Endothelial cell of hepatic sinusoid (primary cell): ENCODE measurements at regions not wholly inside any gene's neighbourhood (a gene's known extent, or its start where the extent isn't known, plus 50 kb on each side); places are given as distances from the start of the nearest gene placed in this dataset.

Source experiments
- in situ Hi-C: cut with HindIII; loops from 2 replicates; pipeline ENCODE4 v1.10.0; 2017; ENCODE audit warnings: low sequenced_read_pairs

DNA sequence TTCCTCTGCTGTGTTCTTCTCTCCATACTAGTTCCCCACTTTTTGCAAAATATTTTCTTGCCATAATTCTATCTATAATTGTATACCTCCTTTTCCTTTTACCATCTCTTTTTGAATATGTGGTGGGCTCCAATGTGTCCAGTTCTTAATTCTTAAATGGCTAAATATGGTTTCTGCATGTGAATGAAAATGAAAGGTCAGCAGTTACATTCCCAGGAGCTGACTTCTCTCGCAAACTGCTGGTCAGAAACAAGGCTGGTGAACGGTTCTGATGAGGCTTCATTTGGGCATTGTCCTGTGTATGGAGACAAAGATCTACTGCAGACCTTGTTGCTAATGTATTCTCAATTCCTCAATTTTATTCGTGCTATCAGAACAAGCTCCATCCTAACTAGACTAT, 309.2 kb downstream of the SNX13 start:
- in situ Hi-C loops, result no loop called here

- in situ Hi-C loops, result no loop called here
These were observed 307.9 kb downstream of the SNX13 start for GRCh38 chr7:17632384-17632783.

GRCh38 chr7:17633067-17633466, 307.2 kb downstream of the SNX13 start:
- in situ Hi-C loops, result no loop called here

DNA sequence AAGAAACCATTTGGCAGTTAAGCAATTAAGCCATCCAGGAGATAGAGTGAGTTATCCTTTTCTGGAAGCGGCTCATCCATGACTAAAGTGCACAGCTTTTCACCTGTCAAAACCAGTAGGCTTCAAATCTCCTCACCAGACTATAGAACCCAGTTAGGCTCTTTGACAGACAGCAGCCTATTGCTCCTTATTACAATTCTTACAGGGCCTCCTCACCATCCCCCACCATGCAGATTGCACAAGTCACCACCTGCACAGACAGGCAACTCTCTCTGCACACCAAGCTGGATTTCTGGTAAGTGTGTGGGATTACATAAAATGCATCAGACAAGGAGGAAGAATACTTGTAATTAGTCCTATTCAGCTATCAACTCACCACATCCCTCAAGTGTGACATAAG, 301.6 kb downstream of the SNX13 start:
- in situ Hi-C loops, result no loop called here

DNA sequence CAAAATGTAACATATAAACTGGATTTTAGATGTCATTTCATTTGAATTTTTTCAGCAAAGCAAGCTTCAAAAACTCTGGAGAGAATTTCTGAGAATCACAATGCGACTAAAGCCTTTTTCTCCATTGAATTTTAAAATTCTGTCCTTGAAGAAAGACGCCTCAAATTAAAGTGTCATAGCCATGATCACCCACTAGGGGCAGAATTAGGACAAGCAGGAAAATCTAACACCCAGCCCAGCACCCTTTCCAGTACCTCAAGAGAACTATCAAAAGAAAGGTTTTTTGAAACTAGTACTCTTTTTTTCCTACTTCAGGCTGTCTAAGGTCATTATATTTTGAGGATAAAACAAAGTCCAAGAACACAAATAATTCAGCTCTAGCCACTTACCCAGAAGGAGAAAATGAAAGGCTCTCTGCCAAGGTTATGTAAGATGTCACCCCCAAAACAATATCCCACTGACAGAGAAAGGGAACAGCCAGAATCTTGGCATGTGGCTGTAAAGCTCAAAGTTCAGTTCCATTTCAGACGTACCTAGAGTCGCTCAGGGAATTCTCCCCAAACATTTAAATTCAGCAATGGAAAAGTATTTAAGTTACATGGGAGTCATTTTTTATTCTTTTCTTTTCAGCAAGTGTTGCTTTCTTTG, 299.4 kb downstream of the SNX13 start:
- in situ Hi-C loops, result loop anchor here (5.0 kb wide), 1 partner anchor 99 kb away; no protein-coding TSS in a partner anchor

DNA sequence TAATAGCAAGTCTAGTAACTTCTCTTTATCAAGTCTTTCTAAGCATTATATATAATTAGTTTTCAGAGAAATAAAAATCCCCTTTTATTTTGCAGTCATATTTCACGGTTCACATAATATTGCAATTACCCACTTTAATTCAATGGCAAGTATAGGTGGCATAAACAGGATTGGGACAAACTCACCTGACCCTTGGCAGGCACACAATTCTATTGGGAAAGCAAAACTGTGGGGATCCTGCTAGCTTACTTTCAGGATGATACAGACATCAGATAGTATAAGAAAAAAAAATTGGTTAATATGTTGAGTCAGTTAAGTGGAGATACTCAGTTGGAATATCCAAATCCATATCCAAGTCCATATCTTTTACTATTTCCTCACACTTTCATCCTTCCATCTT, 294.8 kb downstream of the SNX13 start:
- in situ Hi-C loops, result no loop called here

GRCh38 chr7:17646253-17646956, 293.9 kb downstream of the SNX13 start:
- in situ Hi-C loops, result no loop called here

GRCh38 chr7:17651341-17651740, 289.0 kb downstream of the SNX13 start:
- in situ Hi-C loops, result no loop called here

GRCh38 chr7:17651863-17652385, 288.4 kb downstream of the SNX13 start:
- in situ Hi-C loops, result no loop called here

DNA sequence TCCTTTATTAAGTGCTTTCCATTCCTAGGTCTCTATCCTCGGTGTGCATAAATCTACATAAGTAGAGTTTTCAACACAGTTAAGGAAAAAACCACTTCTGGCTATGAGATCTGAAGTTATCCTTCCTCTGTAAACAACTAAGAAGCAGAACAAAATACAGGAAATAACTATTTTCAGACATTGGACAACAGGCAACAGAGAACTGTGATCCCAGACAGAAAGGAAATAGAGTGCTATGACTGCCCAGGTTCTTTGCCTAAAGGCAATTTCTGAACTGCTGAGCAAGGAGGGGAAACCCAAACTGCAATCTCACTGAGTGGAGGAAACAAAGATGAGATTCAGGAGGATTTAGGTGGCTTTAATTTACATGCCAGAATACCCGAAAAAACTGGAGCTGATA, 285.4 kb downstream of the SNX13 start:
- in situ Hi-C loops, result no loop called here

- in situ Hi-C loops, result no loop called here
These were observed 281.2 kb downstream of the SNX13 start for GRCh38 chr7:17659126-17659525.

DNA sequence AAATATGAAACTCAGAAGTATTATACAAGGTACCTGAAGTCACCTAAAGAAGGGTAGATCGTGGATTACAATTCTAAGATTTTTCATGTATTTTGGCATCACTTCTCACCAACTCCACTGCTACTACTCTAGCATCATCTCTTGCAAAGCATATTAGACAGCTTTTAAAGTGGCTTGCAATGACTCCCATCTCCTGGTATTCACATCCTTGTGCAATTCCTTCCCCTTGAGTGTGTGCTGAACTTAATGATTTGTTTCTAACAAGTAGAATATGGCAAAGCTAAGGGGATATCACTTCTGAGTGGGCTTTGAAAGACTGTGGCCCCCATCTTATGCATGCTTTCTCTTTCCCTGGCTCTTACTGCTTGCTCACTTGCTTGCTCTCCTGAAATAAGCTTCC, 280.2 kb downstream of the SNX13 start:
- in situ Hi-C loops, result no loop called here

DNA sequence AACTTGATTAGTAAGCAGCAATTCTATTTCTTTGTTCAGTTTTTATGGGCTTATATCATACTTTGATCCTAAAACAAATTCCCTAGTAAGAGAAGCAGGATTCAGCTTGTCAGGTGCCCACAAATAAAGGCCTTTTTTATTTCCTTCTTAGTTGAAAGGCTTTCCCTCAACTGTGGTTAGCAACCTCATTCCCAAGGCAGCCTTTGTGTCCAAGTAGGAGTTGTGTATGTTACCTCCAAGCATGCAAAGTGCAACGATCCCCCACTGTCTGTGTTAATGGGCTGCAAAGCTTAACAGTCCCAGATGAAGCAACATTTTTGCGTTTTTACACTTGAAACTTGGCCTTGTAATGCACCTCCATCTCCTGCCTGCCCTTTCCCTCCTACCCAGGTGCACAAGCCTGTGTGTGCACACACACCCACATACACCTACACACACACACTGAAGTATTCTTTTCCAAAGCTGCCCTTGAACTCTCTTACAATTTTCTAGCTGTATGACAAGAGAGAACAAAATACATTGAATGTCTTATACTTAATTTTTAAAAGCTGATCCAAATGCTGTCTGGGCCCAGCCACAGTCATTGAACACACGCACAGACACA, 278.2 kb downstream of the SNX13 start:
- in situ Hi-C loops, result no loop called here

DNA sequence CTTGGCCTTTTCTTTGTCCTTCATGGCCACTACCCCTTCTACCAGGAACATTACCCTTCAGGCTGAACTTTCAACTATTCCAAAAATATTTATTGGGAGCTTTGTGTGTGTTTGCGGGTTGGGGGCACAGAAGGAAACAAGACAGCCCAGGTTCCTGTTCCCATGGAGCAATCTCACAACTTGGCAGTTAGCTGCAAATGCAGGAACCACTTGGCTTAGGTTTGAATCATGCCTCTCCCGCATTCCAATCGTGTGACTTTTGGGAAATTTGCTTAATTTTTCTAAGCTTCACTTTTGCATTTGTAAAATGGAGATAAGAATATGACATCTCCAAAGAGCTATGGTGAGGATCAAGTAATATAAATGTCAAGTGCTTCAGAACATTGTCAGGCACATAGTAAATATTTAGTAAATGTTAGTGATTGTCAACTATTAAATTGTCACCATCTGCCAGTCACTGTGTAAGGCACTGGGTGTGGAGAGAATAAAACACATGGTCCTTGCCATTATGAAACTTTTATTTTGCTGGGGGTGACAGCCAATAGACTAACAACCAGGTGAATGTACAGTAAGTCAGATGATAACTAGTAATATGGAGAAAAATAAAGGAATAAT, 277.1 kb downstream of the SNX13 start:
- in situ Hi-C loops, result no loop called here

GRCh38 chr7:17665029-17665428, 275.3 kb downstream of the SNX13 start:
- in situ Hi-C loops, result no loop called here

- in situ Hi-C loops, result no loop called here
These were observed 272.2 kb downstream of the SNX13 start for GRCh38 chr7:17668122-17668521.

DNA sequence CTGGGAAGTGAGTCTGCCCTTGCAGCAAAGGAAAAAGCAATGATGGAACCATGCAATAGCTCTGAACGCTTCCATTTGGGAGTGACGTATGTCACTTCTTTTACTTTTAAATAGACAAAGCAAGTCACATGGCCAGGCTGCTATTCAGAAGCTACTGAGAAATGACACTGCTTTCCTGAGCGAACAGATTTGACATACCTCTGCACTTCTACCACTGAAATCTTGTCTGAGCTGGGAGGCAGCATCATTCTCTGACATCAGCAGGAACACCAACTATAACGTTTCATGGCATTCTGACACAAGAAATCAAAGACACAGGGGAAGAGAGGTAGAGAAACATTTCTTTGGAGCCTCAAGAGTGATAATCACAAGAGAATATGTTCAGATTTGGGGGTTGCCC, 271.1 kb downstream of the SNX13 start:
- in situ Hi-C loops, result no loop called here

GRCh38 chr7:17671956-17672355, 268.3 kb downstream of the SNX13 start:
- in situ Hi-C loops, result no loop called here

- in situ Hi-C loops, result no loop called here
These were observed 267.5 kb downstream of the SNX13 start for GRCh38 chr7:17672783-17673182.

GRCh38 chr7:17674166-17674942, 265.9 kb downstream of the SNX13 start:
- in situ Hi-C loops, result no loop called here
